ENCODE measurements at regions not wholly inside any gene's neighbourhood (a gene's known extent, or its start where the extent isn't known, plus 50 kb on each side); places are given as distances from the start of the nearest gene placed in this dataset.

DNA sequence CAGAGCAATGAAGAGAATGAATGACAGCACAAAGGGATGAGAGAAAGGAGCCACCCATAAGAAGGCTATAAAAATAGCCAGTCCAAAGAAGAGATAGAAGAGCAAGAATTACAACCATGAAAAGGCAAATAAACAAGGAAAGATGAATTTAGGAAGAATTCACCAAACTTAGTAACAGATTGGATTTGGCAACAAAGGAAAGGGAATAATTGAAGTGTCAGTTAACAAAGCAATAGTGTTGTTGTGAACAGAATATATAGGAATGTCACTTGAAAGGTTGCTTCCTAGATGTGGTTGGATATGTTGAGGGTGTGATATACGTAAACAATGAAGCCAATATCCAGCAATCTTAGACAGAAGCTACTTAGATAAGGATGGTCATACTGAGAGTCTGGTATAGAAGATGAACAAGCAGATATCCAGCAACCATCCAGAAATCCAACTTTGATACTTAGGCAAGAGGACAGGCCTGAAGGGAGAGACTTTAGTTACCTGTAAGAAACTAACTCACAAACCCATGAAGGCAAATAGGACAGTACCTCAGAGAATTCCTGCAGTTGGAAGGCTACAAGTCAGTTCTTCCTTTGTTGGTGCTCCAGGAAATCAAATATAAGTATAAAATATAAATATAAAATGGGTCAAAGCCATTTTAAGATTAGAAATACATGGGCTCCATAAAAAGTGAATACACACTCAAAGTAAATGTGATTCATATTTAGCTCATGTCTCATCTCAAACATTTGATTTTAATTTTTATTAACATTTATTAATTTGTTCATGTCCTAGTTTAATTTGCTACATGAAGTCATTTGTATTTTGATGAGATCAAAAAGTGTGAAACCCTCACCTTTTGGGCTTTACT lies 106.5 kb downstream of the HFE start:
- 100% methylated on average over 1 of the region's 1 CpG for WGBS (ENCODE audit: low lambda C conversion rate)
- Histone ChIP-seq H3K27ac (ENCODE audit: low read depth in 2 of 2, low read length in 1 of 2) (peak overlapping the region; percentile 87 to 94), H3K9me3 (no peaks in the 10 kb centered on the region), H3K79me2 (ENCODE audit: insufficient read depth) (peaks cover 38% of the 10 kb centered on the region), H3K9ac (peak overlapping the region; percentile 97; the same call in 1 of the 2 replicates), H2AFZ (ENCODE audit: low read depth) (peak overlapping the region; percentile 54; the same call in 1 of the 2 replicates), H3F3A (replicated peaks; ENCODE audit: insufficient read depth) (peaks cover 52% of the 10 kb centered on the region), H3K9me2 (no peaks in the 10 kb centered on the region), H3K36me3 (replicated peaks in 1 of 2; ENCODE audit: control insufficient read depth in 1 of 2, insufficient read depth in 2 of 2, low read length in 1 of 2) (peaks cover 0 to 4% of the 10 kb centered on the region in 2 experiments), H4K20me1 (ENCODE audit: insufficient read depth) (peaks cover 4% of the 10 kb centered on the region; the same call in 1 of the 2 replicates), H3K4me2 (no peak overlapping the region), H3K4me1 (ENCODE audit: control insufficient read depth in 1 of 2, insufficient read depth in 2 of 2, low read depth in 1 of 2, low read length in 1 of 2) (peaks cover 8 to 14% of the 10 kb centered on the region in 2 experiments; a peak in 2 of 4 replicates), H3K27me3 (ENCODE audit: insufficient read depth) (no peaks in the 10 kb centered on the region), H3K4me3 (ENCODE audit: low read depth in 2 of 2, low read length in 1 of 2) (no peak overlapping the region; a peak in 1 of 4 replicates)
- DNase-seq: no peak
- no peak for TF ChIP-seq RCOR1 (IDR thresholded peaks at IDR 0.05; ENCODE audit: low read length)
- TF ChIP-seq CTCF (IDR thresholded peaks at IDR 0.05): no peak
- ChIA-PET CTCF (no interaction called here), POLR2A (interaction anchor here (1.1 to 6.9 kb wide), 4 partner anchors 36 to 940 kb away, joined by 3 to 108 read pairs (median 4); a partner anchor contains a TSS)

DNA sequence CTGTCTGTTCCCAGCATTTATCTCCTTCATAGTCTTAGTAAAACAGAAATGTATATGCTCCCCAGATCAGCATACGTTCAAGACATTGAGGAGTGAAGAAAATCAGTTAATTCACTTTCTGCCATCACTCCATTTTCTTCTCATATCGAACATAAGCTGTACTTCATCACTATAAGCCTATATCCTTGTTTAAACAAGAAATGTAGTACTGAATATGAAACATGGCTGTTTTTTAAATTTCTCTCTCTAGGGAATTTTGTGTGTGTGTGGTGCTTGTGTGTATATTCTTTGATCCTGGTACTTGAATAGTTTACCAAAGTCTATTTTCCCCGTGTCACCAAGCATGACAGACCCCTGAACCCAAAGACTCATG lies 107.1 kb downstream of the HFE start:
- Histone ChIP-seq H2AFZ (ENCODE audit: low read depth) (peak overlapping the region; percentile 54), H3K27ac (ENCODE audit: low read depth in 2 of 2, low read length in 1 of 2) (peak overlapping the region; percentile 87 to 94), H3K4me3 (ENCODE audit: low read depth in 2 of 2, low read length in 1 of 2) (peak overlapping the region in 1 of 2 experiments; percentile 84; a peak in 3 of 4 replicates), H4K20me1 (ENCODE audit: insufficient read depth) (peaks cover 5% of the 10 kb centered on the region; the same call in 1 of the 2 replicates), H3K36me3 (replicated peaks in 1 of 2; ENCODE audit: control insufficient read depth in 1 of 2, insufficient read depth in 2 of 2, low read length in 1 of 2) (peaks cover 0 to 4% of the 10 kb centered on the region in 2 experiments), H3K9me2 (no peaks in the 10 kb centered on the region), H3K27me3 (ENCODE audit: insufficient read depth) (no peaks in the 10 kb centered on the region), H3K4me1 (ENCODE audit: control insufficient read depth in 1 of 2, insufficient read depth in 2 of 2, low read depth in 1 of 2, low read length in 1 of 2) (peaks cover 8 to 14% of the 10 kb centered on the region in 2 experiments; a peak in 2 of 4 replicates), H3K9ac (peak overlapping the region; percentile 97; the same call in 1 of the 2 replicates), H3K9me3 (no peaks in the 10 kb centered on the region), H3K79me2 (ENCODE audit: insufficient read depth) (peaks cover 41% of the 10 kb centered on the region), H3F3A (replicated peaks; ENCODE audit: insufficient read depth) (peaks cover 52% of the 10 kb centered on the region), H3K4me2 (peak overlapping the region; percentile 91; the same call in 1 of the 2 replicates)
- no peak for DNase-seq
- TF ChIP-seq ZBTB33 (IDR thresholded peaks at IDR 0.05; ENCODE audit: borderline replicate concordance, low read depth) (no peak), USF1 (IDR thresholded peaks at IDR 0.05; ENCODE audit: borderline replicate concordance, low read depth) (no peak), JUND (IDR thresholded peaks at IDR 0.05) (no peak)
- POLR2A ChIA-PET: interaction anchor here (2.2 to 7.8 kb wide), 4 partner anchors 11 to 69 kb away, joined by 9 to 144 read pairs (median 122); a partner anchor contains a TSS
- CTCF ChIA-PET: interaction anchor here (0.7 to 2.0 kb wide), 2 partner anchors 18 to 107 kb away, joined by 3 to 4 read pairs; no protein-coding TSS in a partner anchor
- 54% methylated on average over 3 of the region's 3 CpGs for WGBS (ENCODE audit: low lambda C conversion rate)

Data from SK-N-SH (cell line).